Adrenal gland (tissue), 9 donors: ENCODE measurements at regions not wholly inside any gene's neighbourhood (a gene's known extent, or its start where the extent isn't known, plus 50 kb on each side); places are given as distances from the start of the nearest gene placed in this dataset.
"Not testable (repeated sequence)": the region's sequence is repeated elsewhere in the genome, so short reads cannot be mapped to it uniquely, and the experiment has no call there.

Experiments
- DNase-seq, 7 donors: peaks; one replicate each; pipeline ENCODE4 v3.0.0-alpha.2; 2019 to 2020
- H3K27ac ChIP-seq, 5 donors: fragments of 200-600 bp; sonication (generic) in 4 of 5; 1 replicate in 3 of 5; 2 replicates in 2 of 5; pipeline versions ENCODE4 v1.5.1 to v1.8.0; 2016 to 2020; ENCODE audit warnings: mild to moderate bottlenecking in 1 of 5
- H3K27me3 ChIP-seq: fragments of 200-600 bp; 2 replicates; pipeline ENCODE4 v1.8.0; 2021
- H3K36me3 ChIP-seq, 2 donors: fragments of 200-600 bp; replicated peaks in 1 of 2; 1 replicate in 1 of 2; 2 replicates in 1 of 2; pipeline versions ENCODE4 v1.5.1 to v1.8.0; 2018 to 2022
- H3K4me1 ChIP-seq, 2 donors: fragments of 200-600 bp; replicated peaks in 1 of 2; 1 replicate in 1 of 2; 2 replicates in 1 of 2; pipeline versions ENCODE4 v1.5.1 to v1.8.0; 2018 to 2021
- H3K4me3 ChIP-seq, 4 donors: fragments of 200-600 bp; sonication (generic) in 3 of 4; one replicate each; pipeline ENCODE4 v1.5.1; 2016 to 2018
- H3K9me3 ChIP-seq, 3 donors: fragments of 200-600 bp; sonication (generic) in 1 of 3; replicated peaks in 1 of 3; 1 replicate in 2 of 3; 2 replicates in 1 of 3; pipeline versions ENCODE4 v1.5.1 to v1.8.0; 2016 to 2021
- CTCF ChIP-seq, 6 experiments: fragments of 450-650 bp in 4 of 6; fragments of 200-600 bp in 2 of 6; sonication (generic) in 1 of 6; IDR thresholded peaks; 1 replicate in 5 of 6; 2 replicates in 1 of 6; pipeline versions ENCODE4 v1.5.1 to v1.8.0; 2016 to 2021; ENCODE audit warnings: antibody characterized with exemption in 6 of 6, mild to moderate bottlenecking in 2 of 6, moderate library complexity in 1 of 6
- POLR2A ChIP-seq, 2 donors: fragments of 450-650 bp; IDR thresholded peaks; one replicate each; pipeline ENCODE4 v1.6.1; 2017; ENCODE audit warnings: antibody characterized with exemption in 2 of 2, mild to moderate bottlenecking in 2 of 2, moderate library complexity in 1 of 2
- WGBS, 4 donors: extraction: QIAGEN DNeasy Blood & Tissue Kit in 2 of 4; methylation state at CpG; one replicate each; pipeline versions ENCODE4 v1.1.5 to v1.1.7; 2013 to 2017; 5-methylcytosine and 5-hydroxymethylcytosine counted together
- intact Hi-C, 2 donors: fragments of 100-400 bp; cut with DNase I; formaldehyde crosslinking; loops; one replicate each; pipeline versions ENCODE4 v1.14.1 to v1.15.0; 2022 to 2023
- donor health status: healthy with polysubstance abuse.
- donor health status: Bipolar disorder and iron deficiency.
- donor health status: DM: yes; HTN: yes; CAD: no.
- donor health status: DM: no; HTN: no; CAD: no.
- donor health status: DM: no; HTN: no; CAD: no.

- intact Hi-C loops: no loop called here
- no peaks in the 10 kb centered on the region for H3K9me3 ChIP-seq
- H3K4me3 ChIP-seq: no peak overlapping the region
- no peak for TF ChIP-seq POLR2A (IDR thresholded peaks at IDR 0.05)
- WGBS, 4 donors: 46 to 48% (median 47%) methylated on average over 9 of the region's 9 CpGs
- DNase-seq: no peak
- H3K36me3 ChIP-seq: no peaks in the 10 kb centered on the region
- no peak overlapping the region for H3K27ac ChIP-seq
- no peaks in the 10 kb centered on the region for H3K4me1 ChIP-seq
- peaks cover 3% of the 10 kb centered on the region for H3K27me3 ChIP-seq
Observed at GRCh38 chr17:21482189-21482865, 106.2 kb downstream of the KCNJ12 start.

- intact Hi-C loops, H3K36me3 ChIP-seq, H3K27ac ChIP-seq, H3K4me3 ChIP-seq, H3K4me1 ChIP-seq, H3K27me3 ChIP-seq, H3K9me3 ChIP-seq: not testable (repeated sequence)
- WGBS, 4 donors: 50 to 71% (median 66%) methylated on average over 2 of the region's 2 CpGs
- peak in 1 of 7 donors; percentile 10 for DNase-seq
Observed at GRCh38 chr17:21488043-21488442, 111.9 kb downstream of the KCNJ12 start.

- H3K4me3 ChIP-seq: no peak overlapping the region
- WGBS, 4 donors: 88 to 94% (median 93%) methylated on average over 10 of the region's 10 CpGs
- H3K4me1 ChIP-seq: no peaks in the 10 kb centered on the region
- intact Hi-C loops: no loop called here
- H3K9me3 ChIP-seq: no peaks in the 10 kb centered on the region
- H3K27ac ChIP-seq: no peak overlapping the region
- H3K27me3 ChIP-seq: no peaks in the 10 kb centered on the region
- no peak for DNase-seq
- TF ChIP-seq CTCF (IDR thresholded peaks at IDR 0.05) (no peak), POLR2A (IDR thresholded peaks at IDR 0.05) (no peak)
- no peaks in the 10 kb centered on the region for H3K36me3 ChIP-seq
Observed at GRCh38 chr17:21493993-21494392, 117.8 kb downstream of the KCNJ12 start.

- intact Hi-C loops: no loop called here
- Histone ChIP-seq H3K27ac (no peak overlapping the region), H3K36me3 (no peaks in the 10 kb centered on the region), H3K4me1 (no peaks in the 10 kb centered on the region), H3K4me3 (no peak overlapping the region), H3K27me3 (no peaks in the 10 kb centered on the region), H3K9me3 (no peaks in the 10 kb centered on the region)
- 73 to 82% (median 78%) methylated on average over 7 to 8 of the region's 8 CpGs for WGBS, 4 donors
- peak in 1 of 7 donors; percentile 33 for DNase-seq
- TF ChIP-seq CTCF (IDR thresholded peaks at IDR 0.05): no peak
- TF ChIP-seq POLR2A (IDR thresholded peaks at IDR 0.05): no peak
Observed at GRCh38 chr17:21495281-21495680, 119.1 kb downstream of the KCNJ12 start.

GRCh38 chr17:21500064-21500463 is 123.9 kb downstream of the KCNJ12 start:
- Histone ChIP-seq H3K27ac (no peak overlapping the region), H3K9me3 (no peaks in the 10 kb centered on the region), H3K27me3 (no peaks in the 10 kb centered on the region), H3K4me1 (no peaks in the 10 kb centered on the region), H3K4me3 (no peak overlapping the region), H3K36me3 (no peaks in the 10 kb centered on the region)
- intact Hi-C loops: no loop called here
- TF ChIP-seq POLR2A (IDR thresholded peaks at IDR 0.05) (no peak), CTCF (IDR thresholded peaks at IDR 0.05) (no peak)
- DNase-seq: peak in 1 of 7 donors; percentile 14
- 42 to 60% (median 52%) methylated on average over 4 to 5 of the region's 5 CpGs for WGBS, 4 donors

GRCh38 chr17:21501927-21502700 is 126.0 kb downstream of the KCNJ12 start:
- H3K4me3 ChIP-seq, intact Hi-C loops, H3K4me1 ChIP-seq, H3K9me3 ChIP-seq, H3K27me3 ChIP-seq, H3K36me3 ChIP-seq, H3K27ac ChIP-seq: not testable (repeated sequence)
- DNase-seq: peak in 1 of 7 donors; percentile 10
- WGBS, 4 donors: 69 to 75% (median 74%) methylated on average over 15 of the region's 15 CpGs
